HG02623 (cell line): ENCODE measurements at regions not wholly inside any gene's neighbourhood (a gene's known extent, or its start where the extent isn't known, plus 50 kb on each side); places are given as distances from the start of the nearest gene placed in this dataset.

Source experiments
- ATAC-seq: cut with Tn5 transposase; IDR thresholded peaks from one replicate; pipeline ENCODE4 v1.9.1; 2021; ENCODE audit warnings: moderate library complexity; ENCODE audit not compliant: unreplicated experiment

DNA sequence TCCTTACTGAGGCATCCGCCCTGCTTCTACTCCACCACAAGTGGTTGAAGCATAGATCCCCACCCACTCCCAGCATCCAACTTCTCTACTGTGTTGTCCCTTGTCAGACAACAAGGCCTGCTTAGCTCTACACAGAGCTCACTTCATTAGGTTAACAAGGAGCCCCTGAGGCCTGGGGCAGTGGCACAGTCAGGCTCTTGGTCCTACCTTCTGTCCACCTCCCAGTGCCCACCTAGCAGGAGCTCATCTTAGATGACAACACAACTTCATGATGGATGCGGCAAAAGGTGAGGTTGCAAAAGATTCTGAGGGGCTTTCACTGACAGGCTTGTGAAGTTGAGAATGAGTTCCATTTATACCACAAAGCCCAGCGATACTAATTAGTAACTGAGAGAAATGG is 432.0 kb upstream of the CDH5 start:
- ATAC-seq: no peak

DNA sequence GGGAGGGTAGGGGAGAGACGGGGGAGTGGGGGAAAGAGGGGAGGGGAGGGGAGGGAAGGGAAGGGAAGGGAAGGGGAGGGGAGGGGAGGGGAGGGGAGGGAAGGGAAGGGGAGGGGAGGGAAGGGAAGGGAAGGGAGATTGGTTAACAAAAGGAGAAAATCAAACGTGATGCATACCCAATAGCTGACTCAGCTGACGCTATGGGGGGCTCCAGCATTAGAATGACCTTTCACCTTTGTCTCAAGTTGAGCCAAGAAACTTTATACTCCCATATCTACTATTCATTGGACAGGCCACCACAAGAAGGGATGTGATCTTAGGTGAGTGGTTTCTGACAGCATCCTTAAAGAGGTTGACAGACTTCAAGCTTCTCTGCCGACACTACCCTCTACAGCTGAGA is 432.8 kb upstream of the CDH5 start:
- no peak for ATAC-seq

DNA sequence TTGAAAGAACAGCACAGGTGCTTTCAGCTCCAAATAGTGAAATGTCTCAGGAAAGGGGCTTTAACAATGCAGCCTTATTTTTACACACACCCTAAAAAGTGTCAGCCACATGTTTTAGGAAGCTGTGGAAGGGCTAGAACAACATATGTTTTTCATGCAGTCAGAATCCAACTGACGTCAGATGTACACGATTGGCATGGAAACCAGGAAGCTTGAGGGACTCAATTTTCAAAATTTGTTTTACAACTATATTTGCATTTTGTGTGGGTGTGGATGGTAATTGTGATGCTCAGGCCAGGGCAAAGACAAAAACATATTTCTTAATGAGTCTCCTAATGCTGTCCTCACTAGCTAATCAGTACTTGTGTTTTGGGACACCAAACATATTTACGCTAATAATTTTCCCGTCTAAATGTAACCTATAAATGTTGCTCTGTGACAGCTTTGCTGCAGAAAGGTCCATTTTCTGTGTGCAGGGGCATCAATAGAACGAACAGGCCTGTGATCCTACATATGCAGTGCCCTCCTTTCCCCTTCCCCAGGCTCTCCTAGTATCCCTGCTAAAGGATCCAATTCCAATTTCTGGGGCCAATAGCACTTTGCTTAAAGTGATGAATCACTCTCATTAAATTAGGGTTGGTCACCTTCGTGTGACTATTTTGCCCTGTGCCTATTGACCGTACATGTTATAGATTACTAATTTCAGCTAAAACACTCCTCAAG is 434.0 kb upstream of the CDH5 start:
- ATAC-seq: no peak

DNA sequence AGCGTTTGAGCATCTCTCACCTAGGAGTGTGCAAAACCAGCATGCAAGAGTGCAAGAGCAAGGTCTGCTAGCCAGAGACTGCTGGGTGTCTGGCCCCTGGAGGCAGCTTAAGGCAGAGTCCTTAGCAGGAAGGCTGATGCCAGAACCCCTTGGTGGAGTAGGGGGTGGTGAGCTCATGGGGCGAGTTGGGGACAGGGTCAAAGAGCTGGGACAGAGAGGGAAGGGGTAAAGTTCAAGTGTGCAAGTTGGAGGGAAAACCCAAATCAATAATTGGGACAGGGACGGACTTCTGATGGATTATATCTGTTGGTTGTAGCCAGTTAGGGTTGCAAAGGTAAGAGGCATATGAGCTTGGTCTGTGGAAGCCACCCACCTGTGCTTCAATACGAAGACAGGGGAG is 443.6 kb upstream of the CDH5 start:
- no peak for ATAC-seq

DNA sequence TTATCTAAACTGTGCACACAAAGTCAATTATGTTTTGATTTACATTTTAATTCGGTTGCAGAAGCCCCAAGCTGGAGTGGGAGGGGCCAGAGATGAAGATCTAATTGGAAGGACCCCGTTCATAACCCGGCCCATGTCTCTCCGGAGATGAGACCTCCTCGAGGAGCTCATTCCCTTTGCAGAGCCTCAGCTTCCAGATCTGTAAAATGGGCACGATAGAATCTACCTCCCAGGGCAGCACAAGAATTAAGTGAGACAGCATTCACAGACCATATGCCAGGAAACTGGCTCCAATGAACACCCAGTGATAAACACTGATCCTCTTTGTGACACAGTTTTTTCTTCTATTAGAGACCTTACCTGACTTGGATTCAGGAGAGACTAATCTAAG is 446.5 kb upstream of the CDH5 start:
- no peak for ATAC-seq

DNA sequence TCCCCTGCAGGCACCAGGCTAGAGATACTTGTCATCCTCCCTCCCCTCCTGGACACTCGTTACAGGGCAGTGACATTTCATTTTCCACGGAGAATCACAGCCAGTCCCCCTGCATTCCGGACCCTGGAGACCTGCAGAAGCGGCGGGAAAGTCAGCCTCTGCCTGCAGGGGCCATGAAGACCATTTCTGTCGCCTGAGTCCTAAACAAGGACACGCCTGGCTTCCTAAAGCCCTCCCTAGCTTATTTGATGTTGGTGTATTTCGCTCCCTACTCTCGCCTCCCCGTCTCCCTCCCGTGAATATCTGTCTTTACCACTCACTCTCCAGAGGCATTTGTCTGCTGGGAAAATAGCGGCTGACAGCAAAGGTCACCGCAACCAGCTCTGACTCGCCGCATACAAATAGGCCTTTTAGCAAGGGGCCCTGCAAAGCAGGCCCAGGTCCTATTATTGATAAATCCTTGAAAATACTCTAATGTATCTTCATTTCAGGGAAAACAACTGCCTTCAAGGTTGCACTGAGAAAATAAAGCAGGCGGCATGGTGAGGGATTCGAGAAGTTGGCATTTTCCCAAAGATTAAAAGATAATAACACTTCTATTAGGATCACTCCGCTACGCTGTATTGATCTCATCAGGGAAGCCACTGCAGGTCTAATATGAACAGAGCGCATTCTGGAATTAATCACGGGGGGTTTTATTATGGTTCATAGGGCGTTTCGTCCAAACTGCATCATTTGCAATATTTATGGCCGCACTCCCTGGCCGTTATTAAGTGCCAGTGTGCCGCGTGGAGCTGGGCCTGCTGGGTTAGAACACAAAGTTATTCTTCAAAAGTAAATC is 447.1 kb upstream of the CDH5 start:
- ATAC-seq: no peak

DNA sequence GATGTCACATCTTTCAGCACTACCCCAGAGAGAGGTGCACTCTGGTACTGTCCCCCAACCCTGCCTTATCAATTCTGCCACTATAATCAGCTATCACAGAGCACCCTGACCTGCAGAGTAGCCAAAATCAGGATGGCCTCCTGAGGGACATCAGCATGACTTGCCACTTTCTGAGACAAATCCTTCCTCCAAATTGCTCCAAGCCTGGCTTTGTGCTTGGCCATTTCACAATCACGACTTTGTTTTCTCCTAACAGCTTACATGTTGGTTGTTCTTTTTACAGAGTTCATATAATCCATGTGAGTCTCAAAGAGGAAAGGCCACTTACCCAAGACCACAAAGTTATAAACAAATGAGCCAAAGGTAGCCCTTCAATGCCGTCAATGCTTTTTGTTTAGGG is 449.0 kb upstream of the CDH5 start:
- no peak for ATAC-seq

DNA sequence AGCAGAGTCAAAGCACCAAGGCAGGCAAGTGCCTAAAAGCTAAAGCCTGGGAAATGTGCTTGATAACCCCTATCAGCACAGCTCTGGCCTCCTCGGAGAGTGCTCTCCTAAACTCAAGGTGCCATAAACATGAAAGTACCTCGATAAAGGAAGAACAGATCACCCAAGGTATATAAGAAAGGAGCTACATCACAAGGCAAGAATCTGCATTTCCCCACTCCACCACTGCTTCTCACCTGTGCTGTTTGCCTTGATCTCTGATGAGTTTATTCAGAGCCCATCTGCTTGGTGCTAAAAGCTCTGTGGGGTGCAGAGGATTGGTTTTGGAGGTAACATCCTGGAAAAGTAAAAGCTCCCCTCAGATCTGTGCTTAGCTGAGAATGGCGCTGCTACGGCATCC is 449.5 kb upstream of the CDH5 start:
- ATAC-seq: no peak

DNA sequence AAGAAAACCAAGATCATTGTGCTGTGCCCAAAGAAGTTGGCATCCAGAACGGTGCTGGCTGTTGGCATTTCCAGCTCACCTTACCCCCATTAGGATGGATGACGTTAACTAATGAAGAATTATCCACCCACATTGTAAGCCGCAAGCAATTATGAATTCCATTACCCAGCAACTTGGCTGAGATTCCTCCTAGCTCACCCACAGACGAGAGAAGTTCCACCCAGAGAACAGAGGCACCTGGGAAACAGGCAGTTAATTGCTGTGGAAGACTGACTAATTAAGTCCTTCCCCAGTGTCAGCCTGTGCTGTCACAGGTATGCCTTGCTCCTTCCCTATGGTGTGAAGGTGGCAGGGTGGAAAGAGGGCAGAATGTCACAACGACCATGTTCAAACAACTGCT is 456.2 kb upstream of the CDH5 start:
- no peak for ATAC-seq

DNA sequence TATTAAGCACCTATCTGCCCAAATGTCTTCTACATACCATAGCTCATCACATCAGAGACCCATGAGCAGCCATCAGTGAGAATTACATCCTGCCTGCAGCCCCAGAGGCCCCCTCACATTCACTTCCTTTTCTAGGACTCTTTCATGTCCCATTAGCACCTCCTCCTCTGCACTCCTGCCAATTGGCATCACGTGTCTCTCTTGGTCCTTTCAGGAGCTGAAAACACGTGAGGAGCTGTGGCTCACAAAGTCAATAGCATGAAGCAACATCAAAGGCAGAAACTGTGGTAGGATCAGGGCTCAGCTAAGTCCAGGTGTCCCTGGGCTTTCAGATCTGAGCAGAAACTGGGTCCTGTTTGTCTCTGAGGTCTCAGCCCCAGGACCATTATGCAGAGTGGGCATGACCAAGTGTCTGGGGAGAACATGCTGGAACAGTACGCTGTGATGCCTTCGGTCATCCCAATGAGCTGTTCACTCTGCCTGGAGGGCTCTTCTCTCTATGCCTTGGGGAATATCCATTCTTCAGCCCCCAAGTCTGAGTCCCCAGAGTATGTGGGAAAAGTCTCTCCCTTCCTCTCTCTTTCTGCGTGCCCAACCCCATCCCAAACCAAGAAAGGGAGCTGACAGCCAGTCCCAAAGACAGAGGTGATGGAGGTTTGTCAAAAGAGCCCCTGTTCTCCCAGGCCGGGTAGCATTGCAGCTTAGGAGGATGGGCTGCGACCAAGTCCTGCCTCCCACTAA is 457.0 kb upstream of the CDH5 start:
- no peak for ATAC-seq

DNA sequence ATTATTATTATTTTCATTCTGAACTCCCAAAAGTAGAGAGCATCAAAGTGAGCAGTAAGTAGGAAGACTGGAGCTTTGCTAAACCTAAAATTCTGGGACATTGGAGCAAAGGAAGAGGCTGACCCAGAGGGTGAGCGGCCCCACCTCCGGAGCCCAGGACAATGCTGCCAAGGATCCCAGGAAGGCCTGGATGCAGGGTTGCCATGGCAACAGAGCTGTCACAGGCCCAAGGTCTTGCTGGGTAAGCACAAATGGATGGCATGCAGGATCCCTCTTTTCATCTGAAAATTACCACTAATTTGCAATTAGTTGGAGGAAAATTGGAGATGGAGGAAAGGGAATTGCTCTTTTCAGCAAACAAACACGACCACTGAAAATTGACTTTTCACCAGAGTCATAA is 457.9 kb upstream of the CDH5 start:
- ATAC-seq: no peak

DNA sequence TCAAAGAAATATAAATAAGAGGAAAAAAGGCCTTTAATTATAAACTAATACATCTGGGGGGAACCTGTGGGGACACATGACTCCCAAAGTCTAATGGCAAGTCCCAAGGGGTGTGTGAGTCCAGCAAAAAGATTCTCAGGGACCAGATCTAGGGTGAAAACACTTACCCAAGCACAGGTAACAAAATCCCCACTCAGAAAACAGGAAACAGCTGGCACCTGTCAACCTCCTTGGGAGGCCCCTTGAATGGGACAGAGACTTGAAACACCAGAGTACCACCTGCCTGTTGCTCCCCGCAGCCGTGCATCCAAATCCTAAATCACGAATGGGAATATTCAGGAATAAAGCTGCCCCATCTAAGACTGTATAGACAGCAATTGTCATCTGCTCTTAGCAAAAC is 461.2 kb upstream of the CDH5 start:
- ATAC-seq: no peak

DNA sequence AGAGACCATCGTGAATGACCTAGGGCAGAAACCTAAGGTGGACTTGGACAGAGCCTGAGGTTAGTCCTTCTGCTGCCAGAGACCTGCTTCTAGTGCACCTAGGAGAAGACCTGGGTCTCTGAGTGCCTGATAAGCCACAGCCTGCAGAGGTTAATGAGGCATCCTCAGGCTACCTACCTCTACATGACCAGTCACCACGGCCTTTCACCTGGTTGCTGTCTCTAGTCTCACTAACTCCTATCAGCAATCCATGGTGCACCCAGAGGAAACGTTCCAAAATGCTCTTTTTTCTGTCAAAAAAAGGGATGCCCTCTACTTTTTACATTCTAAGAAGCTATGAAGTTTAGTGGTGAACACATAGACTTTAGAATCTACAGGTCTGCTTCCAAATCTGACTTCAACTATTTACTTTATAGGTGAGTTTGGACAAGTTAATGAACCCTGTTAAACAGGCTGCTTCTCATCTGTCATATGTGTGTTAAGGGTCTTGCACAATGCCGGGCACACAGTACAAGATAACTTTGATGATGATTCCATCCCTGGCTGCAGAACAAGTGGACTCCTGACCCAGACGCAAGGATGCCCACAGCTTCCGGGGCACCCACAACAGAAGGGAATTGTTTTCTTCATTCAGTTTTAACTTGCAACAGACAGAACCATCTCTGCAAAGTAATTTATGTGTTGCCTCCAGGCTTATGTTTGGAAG is 469.9 kb upstream of the CDH5 start:
- ATAC-seq: no peak

DNA sequence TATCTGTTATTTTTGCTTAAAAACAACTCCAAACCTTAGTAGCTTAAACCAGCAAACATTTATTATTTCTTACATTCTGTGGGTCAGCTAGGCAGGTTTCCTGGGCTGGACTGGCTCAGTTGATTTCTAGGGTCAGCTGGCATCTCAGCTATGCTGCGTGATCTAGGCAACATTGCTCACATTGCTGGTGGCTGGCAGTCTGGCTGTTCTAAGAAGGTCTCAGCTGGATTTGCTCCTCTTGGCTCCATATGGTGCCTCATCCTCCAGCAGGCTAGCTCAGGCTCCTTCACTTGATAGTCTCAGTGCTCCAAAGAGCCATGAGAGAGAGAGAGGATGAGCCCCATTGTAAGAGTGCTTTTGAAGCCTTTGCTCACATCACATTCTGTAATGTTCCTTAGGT is 470.6 kb upstream of the CDH5 start:
- no peak for ATAC-seq

DNA sequence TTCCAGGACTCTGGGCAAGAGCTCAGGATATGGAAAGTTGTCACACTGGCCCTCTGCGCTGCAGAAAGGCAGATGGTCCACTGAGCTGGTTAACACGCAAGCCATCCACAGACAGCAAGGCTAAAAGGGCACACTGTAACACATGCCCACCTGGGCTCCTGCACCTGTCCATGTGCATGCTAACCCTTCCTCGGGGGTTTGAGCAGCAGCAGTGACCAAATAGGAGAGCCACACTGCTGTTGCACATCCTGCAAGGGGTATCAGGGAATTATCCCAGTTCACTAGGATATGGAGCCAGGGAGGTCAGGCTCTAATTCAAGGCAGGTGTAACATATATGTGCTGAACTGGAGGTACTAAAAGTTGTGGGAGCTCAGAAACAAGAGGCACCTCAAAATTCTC is 471.0 kb upstream of the CDH5 start:
- no peak for ATAC-seq

DNA sequence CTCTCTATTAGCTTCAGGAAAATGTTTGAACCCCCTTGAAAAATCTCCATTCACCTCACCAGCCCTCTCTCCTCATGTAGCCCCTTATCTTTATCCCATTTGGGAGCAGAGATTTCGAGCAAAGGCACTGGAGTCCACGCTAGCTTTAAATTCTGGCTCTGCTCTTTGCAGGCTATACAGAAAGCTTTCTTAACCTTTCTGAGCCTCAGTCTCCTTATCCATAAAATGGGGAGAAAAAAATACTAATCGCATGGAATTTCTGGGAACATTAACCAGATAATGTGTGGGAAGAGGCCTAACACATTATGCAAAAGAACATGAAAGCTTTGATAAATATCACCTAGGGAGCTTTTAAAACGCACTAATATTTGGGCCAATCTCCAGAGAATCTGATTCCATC is 476.3 kb upstream of the CDH5 start:
- ATAC-seq: no peak

DNA sequence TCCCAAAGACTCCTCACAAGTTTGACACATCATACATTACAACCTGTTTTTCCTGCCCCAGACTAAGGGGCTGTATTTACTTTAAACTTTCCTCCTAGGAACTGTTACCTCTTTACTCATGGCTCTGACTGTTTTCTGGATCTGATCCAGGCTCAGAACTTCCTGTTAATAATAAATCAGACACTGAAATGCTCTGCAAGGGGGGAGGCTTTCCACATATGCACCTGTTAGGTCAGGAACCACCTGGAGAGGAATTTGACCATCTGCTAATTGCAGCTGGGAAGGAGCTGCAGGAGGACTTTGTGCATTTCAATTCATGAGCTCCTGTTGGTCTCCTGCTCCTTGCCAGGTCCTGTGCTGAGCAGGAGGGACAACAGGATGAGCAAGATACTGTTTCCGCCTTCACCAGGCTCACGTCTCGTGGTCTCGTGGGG is 476.9 kb upstream of the CDH5 start:
- no peak for ATAC-seq

DNA sequence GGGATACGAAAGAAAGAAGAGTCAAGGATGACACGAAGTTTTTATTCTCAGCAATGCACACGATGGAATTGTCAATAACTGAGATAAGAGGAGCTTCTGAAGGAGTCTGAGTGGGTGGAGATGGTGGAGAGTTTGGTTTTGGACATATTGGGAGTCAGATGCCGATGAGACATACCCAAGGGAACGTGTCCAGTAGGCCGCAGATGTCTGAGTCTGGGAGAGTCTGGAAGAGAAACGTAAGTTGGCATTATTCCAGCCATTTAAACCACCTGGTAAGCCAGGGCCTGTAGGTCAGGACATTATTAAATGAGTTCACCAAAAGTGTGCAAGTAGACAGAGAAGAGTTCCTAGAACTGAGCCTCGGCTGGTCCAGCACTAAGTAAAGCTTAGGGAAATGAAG is 478.3 kb upstream of the CDH5 start:
- no peak for ATAC-seq

DNA sequence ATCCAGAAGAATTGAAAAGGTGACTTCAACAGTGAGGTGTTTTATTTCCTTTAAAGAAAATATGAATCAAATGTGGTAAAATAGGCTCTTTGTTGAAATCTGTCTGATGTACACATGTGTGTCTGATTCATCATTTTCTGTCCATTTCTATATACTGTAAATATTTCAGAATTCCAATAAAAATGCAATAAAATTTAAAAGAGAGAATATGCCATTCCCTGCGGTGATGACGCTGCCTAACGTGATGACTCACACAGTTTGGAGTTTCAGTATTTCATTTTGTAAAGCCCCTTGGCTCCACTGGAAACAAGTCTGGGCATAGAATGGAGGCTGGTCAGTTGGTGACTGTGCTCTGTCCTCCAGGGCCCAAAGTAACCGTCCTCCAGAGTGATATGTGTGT is 482.5 kb upstream of the CDH5 start:
- no peak for ATAC-seq

DNA sequence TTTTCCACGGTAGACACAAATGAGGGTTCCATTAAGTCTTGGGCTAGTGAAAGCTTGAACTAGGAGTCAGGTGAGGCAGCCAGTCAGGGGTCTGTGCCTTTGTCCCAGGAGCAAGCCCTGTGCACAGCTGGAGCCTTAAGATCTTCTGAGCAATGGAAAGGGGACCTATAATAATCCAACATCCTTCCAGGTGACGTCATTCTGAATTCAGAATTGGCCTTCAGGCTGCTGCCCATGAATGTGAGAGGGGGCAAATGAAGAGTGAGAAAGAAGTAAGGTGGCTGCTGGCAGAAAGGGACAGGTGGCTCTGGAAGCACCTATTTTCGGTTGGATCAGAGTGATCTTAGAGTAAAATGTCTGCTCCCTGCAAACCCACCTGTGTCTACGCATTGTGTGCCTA is 488.1 kb upstream of the CDH5 start:
- ATAC-seq: no peak

DNA sequence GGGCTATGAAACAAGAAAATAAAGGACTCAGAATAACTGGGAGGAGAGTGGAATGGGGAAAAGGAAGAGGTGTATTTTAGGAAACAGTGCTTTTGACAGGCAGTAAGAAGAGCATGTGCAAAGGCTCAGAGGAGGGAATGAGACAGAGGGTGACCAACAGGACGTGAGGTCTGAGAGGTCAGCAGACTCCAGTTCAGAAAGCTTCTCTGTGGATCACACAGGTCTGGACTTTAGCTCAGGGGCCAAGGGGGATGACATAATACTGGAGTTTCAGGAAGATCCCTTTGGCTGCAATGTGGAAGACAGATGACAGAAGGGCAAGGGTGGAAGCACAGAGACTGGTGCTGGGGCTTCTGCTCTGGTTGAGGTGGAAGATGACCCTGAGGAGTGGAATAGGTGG is 489.9 kb upstream of the CDH5 start:
- no peak for ATAC-seq
